Dermis blood vessel endothelial cell (primary cell): ENCODE measurements at regions not wholly inside any gene's neighbourhood (a gene's known extent, or its start where the extent isn't known, plus 50 kb on each side); places are given as distances from the start of the nearest gene placed in this dataset.
"Not testable (repeated sequence)": the region's sequence is repeated elsewhere in the genome, so short reads cannot be mapped to it uniquely, and the experiment has no call there.

Source experiments
- DNase-seq: peaks from one replicate; pipeline ENCODE4 v3.0.0; 2010

GRCh38 chr5:26535215-26535614 lies 503.2 kb downstream of the CDH9 start:
- no peak for DNase-seq

- no peak for DNase-seq
Observed at GRCh38 chr5:26530305-26530704, 508.1 kb downstream of the CDH9 start.

GRCh38 chr5:26519245-26519644 lies 519.1 kb downstream of the CDH9 start:
- DNase-seq = no peak

DNA sequence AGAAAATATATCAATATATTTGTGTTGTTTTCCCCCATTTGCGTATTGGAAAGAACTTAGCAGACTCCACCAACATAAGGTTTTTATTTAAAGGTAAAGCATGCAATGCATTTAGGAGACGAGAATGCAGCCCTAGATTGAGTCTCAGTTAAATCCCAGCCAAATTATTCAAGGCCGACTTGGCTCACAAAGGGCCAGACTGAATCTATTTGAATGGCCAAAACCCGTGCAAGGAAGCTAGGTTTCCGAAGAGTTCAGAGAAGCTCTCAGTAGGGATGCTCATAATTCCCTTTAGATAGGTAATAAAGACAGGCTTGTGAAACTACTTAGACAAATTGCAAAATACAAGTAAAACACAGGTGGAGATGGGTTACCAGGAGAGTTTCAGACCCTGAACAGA lies 520.3 kb downstream of the CDH9 start:
- DNase-seq = no peak

- DNase-seq = no peak
Observed at GRCh38 chr5:26498972-26499371, 539.4 kb downstream of the CDH9 start.

GRCh38 chr5:26495437-26495836 lies 542.9 kb downstream of the CDH9 start:
- no peak for DNase-seq

GRCh38 chr5:26492906-26493459 lies 545.4 kb downstream of the CDH9 start:
- DNase-seq = no peak

GRCh38 chr5:26487553-26487952 lies 550.8 kb downstream of the CDH9 start:
- no peak for DNase-seq

- DNase-seq = no peak
Observed at GRCh38 chr5:26486631-26487030, 551.8 kb downstream of the CDH9 start.

DNA sequence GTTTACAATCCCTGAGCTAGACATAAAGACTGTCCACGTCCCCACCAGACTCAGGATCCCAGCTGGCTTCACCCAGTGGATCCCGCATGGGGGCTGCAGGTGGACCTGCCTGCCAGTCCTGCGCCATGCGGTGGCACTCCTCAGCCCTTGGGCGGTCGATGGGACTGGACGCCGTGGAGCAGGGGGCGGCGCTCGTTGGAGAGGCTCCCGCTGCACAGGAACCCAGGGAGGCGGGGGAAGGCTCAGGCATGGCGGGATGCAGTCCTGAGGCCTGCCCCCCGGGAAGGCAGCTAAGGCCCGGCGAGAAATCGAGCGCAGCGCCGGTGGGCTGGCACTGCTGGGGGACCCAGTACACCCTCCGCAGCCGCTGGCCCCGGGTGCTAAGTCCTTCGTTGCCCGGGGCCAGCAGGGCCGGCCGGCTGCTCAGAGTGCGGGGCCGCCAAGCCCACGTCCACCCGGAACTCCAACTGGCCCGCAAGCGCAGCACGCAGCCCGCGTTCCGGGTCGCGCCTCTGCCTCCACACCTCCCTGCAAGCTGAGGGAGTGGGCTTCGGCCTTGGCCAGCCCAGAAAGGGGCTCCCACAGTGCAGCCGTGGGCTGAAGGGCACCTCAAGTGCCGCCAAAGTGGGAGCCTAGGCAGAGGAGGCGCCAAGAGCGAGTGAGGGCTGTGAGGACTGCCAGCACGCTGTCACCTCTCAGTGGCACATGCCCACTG lies 553.1 kb downstream of the CDH9 start:
- DNase-seq = not testable (repeated sequence)

DNA sequence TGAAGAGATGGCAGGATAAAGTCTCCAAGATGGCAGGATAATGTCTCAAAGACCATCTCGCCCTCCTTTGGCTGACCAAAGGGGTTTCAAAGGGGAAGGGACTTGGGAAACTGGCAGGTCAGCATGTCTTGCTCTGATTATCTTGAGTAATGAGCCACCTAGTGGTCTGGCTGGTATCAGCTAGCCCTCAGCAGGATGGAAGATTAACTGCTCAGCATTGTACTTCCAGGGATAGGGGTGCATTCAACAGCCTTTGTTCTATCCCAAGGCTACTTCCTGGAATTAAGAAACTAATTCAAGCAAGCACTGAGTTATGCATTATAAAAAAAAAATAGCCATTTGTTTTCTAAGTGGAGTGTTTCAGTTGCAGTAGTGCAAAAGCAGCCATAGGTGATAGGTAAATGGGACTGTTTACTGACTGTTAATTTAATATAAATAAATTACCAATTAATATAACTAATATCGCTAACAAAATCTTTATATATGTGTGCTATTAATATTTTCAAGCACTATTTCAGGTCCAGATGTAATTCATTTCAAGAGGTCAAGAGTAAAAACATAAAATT lies 555.5 kb downstream of the CDH9 start:
- DNase-seq = peak; percentile 15

DNA sequence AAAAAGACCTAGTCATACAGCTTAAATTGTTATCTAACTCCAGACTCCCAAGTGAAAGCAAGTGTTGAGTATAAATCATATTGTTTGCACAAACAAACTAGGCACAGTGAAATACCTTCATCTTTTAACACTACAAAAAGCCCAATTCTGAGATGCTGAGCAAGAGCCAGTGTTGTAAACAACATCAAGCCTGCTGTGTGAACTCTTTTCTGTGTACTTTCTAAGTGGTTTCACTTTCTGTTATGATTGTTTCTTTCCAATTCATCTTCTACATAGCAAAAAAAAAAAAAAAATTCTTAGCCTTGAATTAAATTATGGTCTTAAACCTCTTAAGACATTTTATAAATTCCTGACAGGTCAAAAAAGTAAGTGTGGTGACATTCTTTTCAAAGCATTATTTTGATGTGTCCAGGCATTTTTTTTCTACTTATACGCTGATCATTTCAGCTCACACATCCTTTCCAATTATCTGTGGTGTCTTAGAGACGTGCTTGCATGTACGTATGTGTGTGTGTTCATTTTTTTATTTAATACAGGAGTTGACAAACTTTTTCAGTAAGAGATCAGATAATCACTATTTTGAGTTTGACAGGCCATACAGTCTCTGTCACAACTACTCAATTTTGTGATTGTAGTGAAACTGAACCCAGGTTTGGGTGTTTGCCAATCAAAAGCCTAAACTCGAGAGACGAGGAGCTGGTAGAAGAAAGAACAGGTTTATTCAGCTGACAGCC lies 556.1 kb downstream of the CDH9 start:
- DNase-seq = no peak

DNA sequence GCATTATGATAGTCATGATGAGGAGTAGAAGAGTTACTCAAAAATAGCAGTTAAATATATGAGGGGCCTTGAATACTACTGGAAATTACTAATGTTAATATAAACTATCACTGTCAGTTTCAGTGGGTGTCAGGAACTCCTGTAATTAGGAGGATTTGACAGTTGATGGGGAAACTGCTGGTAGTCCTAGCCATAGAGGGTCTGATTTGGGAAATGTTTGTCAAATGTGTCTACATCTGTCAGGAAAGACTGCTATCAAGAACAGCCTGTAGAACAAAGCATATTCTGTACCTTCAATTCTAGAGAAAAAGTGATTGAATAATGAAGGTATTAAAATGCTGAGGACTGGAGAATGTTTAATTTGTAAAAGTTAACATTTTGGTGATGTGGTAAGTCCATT lies 567.9 kb downstream of the CDH9 start:
- DNase-seq = no peak

GRCh38 chr5:26439121-26439520 lies 599.3 kb downstream of the CDH9 start:
- no peak for DNase-seq

DNA sequence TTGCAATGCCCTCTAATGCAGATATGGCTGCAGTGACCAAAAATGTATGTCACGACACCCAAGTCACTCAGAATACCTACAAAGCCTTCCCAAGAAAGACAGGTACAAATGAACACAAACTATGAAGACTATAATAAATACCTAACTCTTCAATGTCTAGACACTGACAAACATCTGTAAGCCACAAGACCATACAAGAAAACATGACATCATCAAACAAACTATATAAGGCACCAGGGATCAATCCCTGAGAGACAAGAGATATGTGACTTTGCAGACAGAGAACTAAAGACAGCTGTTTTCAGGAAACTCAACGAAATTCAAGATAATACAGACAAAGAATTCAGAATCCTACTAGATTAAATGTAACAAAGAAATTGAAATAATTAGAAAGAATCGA lies 603.7 kb downstream of the CDH9 start:
- no peak for DNase-seq

DNA sequence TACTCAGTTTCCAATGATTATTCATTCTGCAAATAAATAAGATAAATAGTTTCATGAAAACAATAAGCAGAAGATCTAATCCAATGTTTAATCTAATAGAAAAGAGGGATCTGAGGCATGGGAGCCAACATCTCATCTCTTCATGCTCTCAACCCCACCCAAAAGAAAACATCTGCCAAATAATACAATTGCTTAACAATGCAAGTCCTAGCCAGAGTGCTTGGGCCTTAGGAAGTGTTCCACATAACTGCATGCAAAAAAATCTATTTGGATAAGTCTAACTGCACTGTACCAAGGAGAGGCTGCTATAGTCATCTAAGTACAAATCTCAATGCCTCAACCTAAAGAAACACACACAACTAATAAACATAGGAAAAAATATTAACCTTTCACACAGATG lies 606.0 kb downstream of the CDH9 start:
- no peak for DNase-seq

- DNase-seq = no peak
Observed at GRCh38 chr5:26430323-26430722, 608.1 kb downstream of the CDH9 start.

- no peak for DNase-seq
Observed at GRCh38 chr5:26427281-26427680, 611.1 kb downstream of the CDH9 start.

- DNase-seq = no peak
Observed at GRCh38 chr5:26419987-26420386, 618.4 kb downstream of the CDH9 start.

GRCh38 chr5:26416911-26417310 lies 621.5 kb downstream of the CDH9 start:
- no peak for DNase-seq

- DNase-seq = no peak
Observed at GRCh38 chr5:26415987-26416779, 622.2 kb downstream of the CDH9 start.

GRCh38 chr5:26390608-26391007 lies 647.8 kb downstream of the CDH9 start:
- DNase-seq = no peak

DNA sequence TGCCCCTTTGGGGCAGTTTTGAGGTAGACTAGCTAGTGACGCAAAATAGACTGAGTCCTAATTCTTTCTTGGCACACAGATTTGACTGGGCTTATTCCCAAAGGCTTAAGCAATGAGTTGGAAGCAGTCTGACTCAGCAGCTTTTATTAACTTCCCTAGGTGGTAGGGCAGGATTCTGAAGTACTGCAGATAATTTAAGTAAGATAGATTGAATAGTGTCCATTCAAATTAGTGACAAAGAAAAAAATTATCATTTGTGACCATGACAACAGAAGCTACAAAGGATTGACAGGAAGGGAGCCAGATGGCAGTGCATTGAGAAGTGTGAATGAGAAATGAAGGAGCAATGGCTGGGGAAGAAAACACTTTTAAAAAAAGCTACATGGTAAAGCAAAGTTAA lies 649.4 kb downstream of the CDH9 start:
- no peak for DNase-seq
